ENCODE measurements at regions not wholly inside any gene's neighbourhood (a gene's known extent, or its start where the extent isn't known, plus 50 kb on each side); places are given as distances from the start of the nearest gene placed in this dataset.

DNA sequence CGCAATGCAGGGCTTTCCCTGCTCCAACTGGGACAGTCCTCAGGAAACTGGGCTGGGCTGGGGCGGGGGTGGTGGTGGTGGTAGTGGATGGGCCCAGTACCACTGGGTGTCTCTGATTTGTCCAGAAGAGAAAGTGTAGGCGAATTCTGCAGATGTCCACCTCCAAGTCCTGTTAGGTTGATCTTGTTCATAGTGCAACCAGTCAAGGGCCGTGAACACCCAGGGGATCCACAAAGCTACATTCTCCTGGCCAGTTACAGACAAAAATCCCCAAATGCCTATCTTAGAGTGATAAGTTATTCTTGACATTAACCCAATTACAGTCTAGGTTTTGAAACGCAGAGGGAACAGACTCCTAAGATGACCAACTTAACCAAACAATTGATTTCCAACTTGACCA, 97.5 kb upstream of the SHB start:
- POLR2A ChIA-PET (ENCODE audit: unreplicated experiment) = no interaction called here
- no peak overlapping the region for H3K4me3 ChIP-seq (ENCODE audit: low read length)
- 0 out of 2 replicates have a peak, but pooled peaks cover 4% of the 10 kb centered on the region for H3K4me1 ChIP-seq (ENCODE audit: insufficient read depth, low read length)
- peaks cover 6% of the 10 kb centered on the region for H3F3A ChIP-seq (ENCODE audit: low read length, unreplicated experiment)
- H2AFZ ChIP-seq (ENCODE audit: low read length) = no peak overlapping the region
- no peaks in the 10 kb centered on the region for H3K9me2 ChIP-seq (replicated peaks; ENCODE audit: low read length)
- no peak overlapping the region for H3K9ac ChIP-seq (ENCODE audit: low read length)
- DNase-seq (no peak), ATAC-seq (no peak)
- BruUV-seq (replicated peaks) = no TSS peak
- peaks cover 13% of the 10 kb centered on the region for H3K9me3 ChIP-seq (ENCODE audit: low read length)
- H3K4me2 ChIP-seq (ENCODE audit: low read length) = no peak overlapping the region
- TF ChIP-seq EZH2phosphoT487 (IDR thresholded peaks at IDR 0.05; ENCODE audit: borderline replicate concordance, low read length) (no peak), EZH2 (IDR thresholded peaks at IDR 0.05; ENCODE audit: low read length, unreplicated experiment) (no peak), CTCF (conservative IDR thresholded peaks at IDR 0.05; ENCODE audit: low read depth, low read length) (no peak)
- peaks cover 12% of the 10 kb centered on the region; the same call in 1 of the 2 replicates for H3K36me3 ChIP-seq (ENCODE audit: low read depth, low read length)
- CTCF ChIA-PET = no interaction called here
- H3K27ac ChIP-seq (ENCODE audit: low read length) = no peak overlapping the region
- H3K27me3 ChIP-seq (ENCODE audit: low read length) = no peaks in the 10 kb centered on the region
- no peaks in the 10 kb centered on the region for H3K79me2 ChIP-seq (ENCODE audit: low read length)
- no peaks in the 10 kb centered on the region for H4K20me1 ChIP-seq (ENCODE audit: low read length)
- intact Hi-C loops (cut with micrococcal nuclease) = no loop called here

DNA sequence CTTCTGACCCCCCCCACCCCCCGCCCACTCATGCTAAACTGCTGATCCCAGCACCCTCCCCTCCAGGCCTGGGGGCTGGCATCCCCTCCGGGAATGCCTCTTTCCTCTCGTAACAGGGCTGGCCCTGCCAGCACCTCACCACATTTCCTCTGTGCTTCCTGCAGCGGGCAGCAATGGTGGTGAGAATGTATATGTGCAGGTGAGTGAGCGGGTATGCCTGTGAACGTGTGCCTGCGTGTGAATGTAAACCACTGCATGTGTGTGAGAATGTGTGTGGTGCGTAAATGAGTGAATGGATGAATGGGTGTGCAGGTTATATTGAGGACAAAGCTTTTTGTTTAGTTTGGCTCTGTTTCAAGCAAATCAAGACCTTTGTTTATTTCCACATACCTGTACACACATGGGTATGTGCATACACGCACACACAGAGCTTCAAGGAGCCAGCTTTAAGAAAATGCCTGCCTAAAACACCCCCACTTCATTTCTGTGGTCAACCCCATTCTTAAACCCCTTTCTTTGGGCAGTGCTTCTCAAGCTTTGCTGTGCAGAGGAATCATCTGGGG, 95.7 kb upstream of the SHB start:
- intact Hi-C loops (cut with micrococcal nuclease) = loop anchor here (5.0 kb wide), 1 partner anchor 98 kb away; no protein-coding TSS in a partner anchor
- TF ChIP-seq EZH2phosphoT487 (IDR thresholded peaks at IDR 0.05; ENCODE audit: borderline replicate concordance, low read length) = no peak
- no peak for TF ChIP-seq CTCF (conservative IDR thresholded peaks at IDR 0.05; ENCODE audit: low read depth, low read length)
- TF ChIP-seq EZH2 (IDR thresholded peaks at IDR 0.05; ENCODE audit: low read length, unreplicated experiment) = no peak
- no TSS peak for BruUV-seq (replicated peaks)
- ChIA-PET POLR2A (ENCODE audit: unreplicated experiment) (no interaction called here), CTCF (no interaction called here)
- H3F3A ChIP-seq (ENCODE audit: low read length, unreplicated experiment) = no peaks in the 10 kb centered on the region
- H3K79me2 ChIP-seq (ENCODE audit: low read length) = no peaks in the 10 kb centered on the region
- no peak overlapping the region for H3K27ac ChIP-seq (ENCODE audit: low read length)
- ATAC-seq (no peak), DNase-seq (no peak)
- H2AFZ ChIP-seq (ENCODE audit: low read length) = no peak overlapping the region
- H4K20me1 ChIP-seq (ENCODE audit: low read length) = no peaks in the 10 kb centered on the region
- no peak overlapping the region for H3K9ac ChIP-seq (ENCODE audit: low read length)
- no peak overlapping the region for H3K4me2 ChIP-seq (ENCODE audit: low read length)
- 0 out of 2 replicates have a peak, but pooled peaks cover 4% of the 10 kb centered on the region for H3K4me1 ChIP-seq (ENCODE audit: insufficient read depth, low read length)
- H3K9me2 ChIP-seq (replicated peaks; ENCODE audit: low read length) = no peaks in the 10 kb centered on the region
- no peaks in the 10 kb centered on the region for H3K27me3 ChIP-seq (ENCODE audit: low read length)
- H3K9me3 ChIP-seq (ENCODE audit: low read length) = peaks cover 4% of the 10 kb centered on the region
- H3K4me3 ChIP-seq (ENCODE audit: low read length) = no peak overlapping the region
- peaks cover 5% of the 10 kb centered on the region; the same call in 1 of the 2 replicates for H3K36me3 ChIP-seq (ENCODE audit: low read depth, low read length)

DNA sequence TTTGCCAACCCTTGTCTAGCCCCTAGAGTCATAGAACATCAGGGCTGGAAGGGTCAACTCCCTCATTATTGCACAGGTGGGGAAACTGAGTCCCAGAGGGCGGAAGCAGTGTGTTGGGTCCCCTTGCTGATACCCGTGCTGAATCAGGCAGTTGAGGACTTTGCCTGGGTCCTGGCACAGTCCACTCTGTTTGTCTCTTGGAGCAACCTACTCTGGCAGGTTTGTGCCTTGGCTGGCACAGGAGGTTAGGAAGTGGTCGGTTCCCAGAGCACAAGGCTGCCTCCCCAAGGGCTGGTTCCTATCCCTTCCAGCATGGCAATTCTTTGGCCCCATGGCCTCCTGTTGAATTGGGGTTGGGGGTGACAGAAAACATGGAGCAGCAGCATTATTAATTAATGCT, 94.5 kb upstream of the SHB start:
- Histone ChIP-seq H3K9me2 (replicated peaks; ENCODE audit: low read length) (no peaks in the 10 kb centered on the region), H3K4me1 (ENCODE audit: insufficient read depth, low read length) (0 out of 2 replicates have a peak, but pooled peaks cover 4% of the 10 kb centered on the region), H3K9me3 (ENCODE audit: low read length) (no peaks in the 10 kb centered on the region), H3K79me2 (ENCODE audit: low read length) (no peaks in the 10 kb centered on the region), H4K20me1 (ENCODE audit: low read length) (no peaks in the 10 kb centered on the region), H3K27me3 (ENCODE audit: low read length) (no peaks in the 10 kb centered on the region), H3K4me3 (ENCODE audit: low read length) (no peak overlapping the region), H3K4me2 (ENCODE audit: low read length) (no peak overlapping the region), H3K36me3 (ENCODE audit: low read depth, low read length) (no peaks in the 10 kb centered on the region), H3F3A (ENCODE audit: low read length, unreplicated experiment) (no peaks in the 10 kb centered on the region), H2AFZ (ENCODE audit: low read length) (no peak overlapping the region), H3K27ac (ENCODE audit: low read length) (no peak overlapping the region), H3K9ac (ENCODE audit: low read length) (no peak overlapping the region)
- no TSS peak for BruUV-seq (replicated peaks)
- POLR2A ChIA-PET (ENCODE audit: unreplicated experiment) = no interaction called here
- CTCF ChIA-PET = no interaction called here
- intact Hi-C loops (cut with micrococcal nuclease) = loop anchor here (5.0 kb wide), 1 partner anchor 99 kb away; no protein-coding TSS in a partner anchor
- TF ChIP-seq EZH2phosphoT487 (IDR thresholded peaks at IDR 0.05; ENCODE audit: borderline replicate concordance, low read length) (no peak), CTCF (conservative IDR thresholded peaks at IDR 0.05; ENCODE audit: low read depth, low read length) (no peak), EZH2 (IDR thresholded peaks at IDR 0.05; ENCODE audit: low read length, unreplicated experiment) (no peak)
- DNase-seq = no peak
- peak; percentile 39 for ATAC-seq

Measured in PC-3 (cell line).